ENCODE measurements at regions not wholly inside any gene's neighbourhood (a gene's known extent, or its start where the extent isn't known, plus 50 kb on each side); places are given as distances from the start of the nearest gene placed in this dataset.
"Not testable (repeated sequence)": the region's sequence is repeated elsewhere in the genome, so short reads cannot be mapped to it uniquely, and the experiment has no call there.

DNA sequence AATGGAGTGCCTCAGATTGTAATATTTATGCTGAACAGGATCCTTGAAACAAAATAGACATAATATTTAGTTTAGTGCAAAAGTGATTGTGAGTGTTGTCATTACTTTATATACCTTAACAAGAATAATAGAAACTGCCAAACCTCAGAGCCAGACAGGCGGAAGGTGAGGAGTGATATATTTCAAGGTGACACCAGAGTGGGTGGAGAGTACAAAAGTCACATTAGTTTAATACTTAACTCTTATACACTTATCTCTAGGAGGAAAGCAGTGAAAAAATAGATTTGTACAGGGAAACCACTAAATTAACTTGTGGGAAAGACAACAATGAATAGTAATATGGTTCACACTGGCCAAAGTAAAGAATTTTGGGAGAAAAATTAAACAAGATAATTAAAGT lies 342.8 kb upstream of the NDST4 start:
- no peak for DNase-seq (ENCODE audit: low read depth)
- no peak overlapping the region for H3K4me3 ChIP-seq (ENCODE audit: low read depth, low read length)
- TF ChIP-seq, protein P1, sequence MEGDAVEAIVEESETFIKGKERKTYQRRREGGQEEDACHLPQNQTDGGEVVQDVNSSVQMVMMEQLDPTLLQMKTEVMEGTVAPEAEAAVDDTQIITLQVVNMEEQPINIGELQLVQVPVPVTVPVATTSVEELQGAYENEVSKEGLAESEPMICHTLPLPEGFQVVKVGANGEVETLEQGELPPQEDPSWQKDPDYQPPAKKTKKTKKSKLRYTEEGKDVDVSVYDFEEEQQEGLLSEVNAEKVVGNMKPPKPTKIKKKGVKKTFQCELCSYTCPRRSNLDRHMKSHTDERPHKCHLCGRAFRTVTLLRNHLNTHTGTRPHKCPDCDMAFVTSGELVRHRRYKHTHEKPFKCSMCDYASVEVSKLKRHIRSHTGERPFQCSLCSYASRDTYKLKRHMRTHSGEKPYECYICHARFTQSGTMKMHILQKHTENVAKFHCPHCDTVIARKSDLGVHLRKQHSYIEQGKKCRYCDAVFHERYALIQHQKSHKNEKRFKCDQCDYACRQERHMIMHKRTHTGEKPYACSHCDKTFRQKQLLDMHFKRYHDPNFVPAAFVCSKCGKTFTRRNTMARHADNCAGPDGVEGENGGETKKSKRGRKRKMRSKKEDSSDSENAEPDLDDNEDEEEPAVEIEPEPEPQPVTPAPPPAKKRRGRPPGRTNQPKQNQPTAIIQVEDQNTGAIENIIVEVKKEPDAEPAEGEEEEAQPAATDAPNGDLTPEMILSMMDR (IDR thresholded peaks at IDR 0.05; ENCODE audit: control insufficient read depth, extremely low read depth, insufficient read depth), result no peak

DNA sequence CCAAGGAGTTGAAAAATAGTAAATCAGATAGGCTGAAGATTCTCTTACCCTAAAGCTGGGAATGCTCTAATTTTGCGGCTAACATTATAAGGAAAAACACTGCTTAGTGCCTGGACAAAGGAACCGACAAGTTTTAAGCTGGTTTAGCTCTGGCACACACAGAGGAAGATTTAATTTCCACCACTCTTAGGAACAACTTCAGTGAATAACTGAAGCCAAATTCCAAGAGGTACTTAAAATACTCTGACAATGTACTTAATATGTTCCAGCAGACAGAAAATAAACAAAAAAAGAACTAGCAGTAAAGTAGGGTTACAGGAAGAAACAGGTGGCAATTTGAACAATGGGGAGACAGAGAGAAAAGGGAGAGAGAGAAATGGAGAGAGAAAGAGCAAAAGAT lies 340.8 kb upstream of the NDST4 start:
- no peak for DNase-seq (ENCODE audit: low read depth)
- no peak overlapping the region for H3K4me3 ChIP-seq (ENCODE audit: low read depth, low read length)
- TF ChIP-seq, protein P1 (IDR thresholded peaks at IDR 0.05; ENCODE audit: control insufficient read depth, extremely low read depth, insufficient read depth), result no peak

DNA sequence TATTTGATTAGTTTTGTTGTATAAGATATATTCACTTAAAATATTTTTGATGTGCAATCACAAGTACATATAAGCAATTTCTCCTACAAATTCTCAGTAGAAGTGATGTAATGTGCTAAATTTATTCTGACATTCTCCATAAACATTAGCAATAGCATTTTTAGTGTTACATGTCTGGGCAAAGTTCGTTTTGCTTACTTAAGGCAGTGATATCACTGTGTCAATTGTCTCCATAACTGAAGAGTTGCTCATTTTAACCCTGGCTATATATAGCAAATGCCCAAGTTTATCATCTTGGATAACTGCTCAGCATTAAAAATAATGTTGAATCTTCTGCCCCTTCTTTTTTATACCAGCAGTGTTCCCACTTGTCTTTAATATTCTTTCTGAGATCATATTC lies 340.0 kb upstream of the NDST4 start:
- H3K4me3 ChIP-seq (ENCODE audit: low read depth, low read length), result no peak overlapping the region
- TF ChIP-seq, protein P1 (IDR thresholded peaks at IDR 0.05; ENCODE audit: control insufficient read depth, extremely low read depth, insufficient read depth), result no peak
- no peak for DNase-seq (ENCODE audit: low read depth)

DNA sequence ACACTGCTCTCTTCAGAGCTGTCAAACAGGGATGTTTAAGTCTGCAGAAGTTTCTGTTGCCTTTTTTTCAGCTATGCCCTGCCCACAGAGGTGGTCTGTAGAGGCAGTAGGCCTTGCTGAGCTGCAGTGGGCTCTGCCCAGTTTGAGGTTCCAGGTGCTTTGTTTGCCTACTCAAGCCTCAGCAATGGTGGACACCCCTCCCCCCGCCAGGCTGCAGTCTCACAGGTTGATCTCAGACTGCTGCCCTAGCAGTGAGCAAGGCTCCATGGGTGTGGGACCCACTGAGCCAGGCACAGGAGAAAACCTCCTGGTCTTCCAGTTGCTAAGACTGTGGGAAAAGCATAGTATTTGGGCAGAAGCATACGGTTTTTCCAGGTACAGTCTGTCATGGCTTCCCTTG lies 338.8 kb upstream of the NDST4 start:
- not testable (repeated sequence) for DNase-seq (ENCODE audit: low read depth); H3K4me3 ChIP-seq (ENCODE audit: low read depth, low read length)

DNA sequence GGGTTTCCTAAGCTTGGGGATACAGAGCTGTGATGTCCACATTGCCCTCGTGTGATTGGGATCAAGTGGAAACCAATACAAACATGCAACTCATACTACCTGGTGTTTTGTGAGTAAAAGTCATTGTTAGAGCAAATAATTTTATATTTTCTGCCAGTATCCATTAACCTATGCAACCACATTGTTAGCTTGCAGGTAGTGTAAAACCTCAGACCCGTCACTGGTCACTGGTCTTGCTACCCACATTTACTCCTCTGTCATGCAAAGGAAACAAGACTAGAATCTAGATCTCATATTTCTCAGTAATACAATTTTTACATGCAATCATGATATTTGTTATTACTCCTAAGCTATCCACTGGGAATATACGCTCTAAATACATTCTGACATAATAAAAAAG lies 324.3 kb upstream of the NDST4 start:
- no peak for DNase-seq (ENCODE audit: low read depth)
- TF ChIP-seq, protein P1 (IDR thresholded peaks at IDR 0.05; ENCODE audit: control insufficient read depth, extremely low read depth, insufficient read depth), result no peak
- H3K4me3 ChIP-seq (ENCODE audit: low read depth, low read length), result no peak overlapping the region

DNA sequence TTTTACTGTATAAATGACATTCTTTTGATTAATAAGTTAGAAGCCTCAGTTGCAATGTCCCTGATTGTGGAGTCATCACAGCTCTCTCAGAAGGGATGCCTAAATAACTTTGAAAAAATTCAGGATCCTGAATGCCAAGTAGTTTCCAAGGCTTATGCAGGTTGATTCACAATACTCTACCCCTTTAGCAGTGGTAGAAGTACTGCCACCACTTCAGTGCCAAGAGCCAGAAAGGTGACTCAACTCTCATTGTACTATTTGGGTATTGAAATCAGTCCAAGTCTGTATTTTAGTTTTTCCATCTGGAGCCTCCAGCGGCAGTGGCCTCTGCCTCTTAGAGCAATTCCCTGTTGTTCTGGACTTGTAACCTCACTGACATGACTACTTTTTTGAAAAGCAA lies 320.1 kb upstream of the NDST4 start:
- TF ChIP-seq, protein P1 (IDR thresholded peaks at IDR 0.05; ENCODE audit: control insufficient read depth, extremely low read depth, insufficient read depth), result no peak
- DNase-seq (ENCODE audit: low read depth), result no peak
- no peak overlapping the region for H3K4me3 ChIP-seq (ENCODE audit: low read depth, low read length)

DNA sequence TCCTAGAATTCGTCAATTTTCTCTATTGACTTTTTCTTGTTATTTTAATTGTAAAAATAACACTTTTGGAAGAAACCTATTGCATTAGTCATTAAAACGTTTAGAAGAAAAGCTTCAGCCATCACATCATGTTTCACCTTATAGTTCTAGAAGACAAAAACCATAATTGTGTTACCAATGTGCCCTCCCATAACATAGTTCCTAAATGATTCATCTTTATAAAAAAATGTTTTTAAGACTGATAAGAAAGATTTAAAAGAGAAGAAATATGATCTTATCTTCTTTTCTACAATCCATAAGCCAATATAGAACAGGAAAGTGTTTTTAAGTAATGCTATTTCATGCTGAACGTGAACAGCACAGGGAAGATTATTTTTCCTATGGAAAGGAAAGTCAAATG lies 316.6 kb upstream of the NDST4 start:
- TF ChIP-seq, protein P1 (IDR thresholded peaks at IDR 0.05; ENCODE audit: control insufficient read depth, extremely low read depth, insufficient read depth), result no peak
- no peak overlapping the region for H3K4me3 ChIP-seq (ENCODE audit: low read depth, low read length)
- no peak for DNase-seq (ENCODE audit: low read depth)

DNA sequence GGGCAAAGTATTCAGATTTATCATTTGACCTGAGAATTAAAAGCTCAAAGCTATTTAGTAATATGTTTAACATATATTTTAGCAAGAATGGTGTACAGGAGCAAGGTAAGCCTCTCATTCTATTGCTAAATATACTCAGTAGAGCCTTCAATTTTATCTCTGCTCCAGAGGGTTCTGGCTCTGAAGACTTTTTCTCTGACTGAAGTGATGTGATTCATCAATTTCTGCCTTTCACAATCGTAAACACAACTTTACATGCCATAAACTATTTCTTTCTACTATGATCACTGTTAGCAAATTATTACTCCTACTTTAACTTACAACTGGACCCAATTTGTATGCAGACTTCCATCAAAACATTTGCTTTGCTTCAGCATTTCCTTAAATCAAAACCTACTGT lies 315.0 kb upstream of the NDST4 start:
- H3K4me3 ChIP-seq (ENCODE audit: low read depth, low read length), result no peak overlapping the region
- TF ChIP-seq, protein P1 (IDR thresholded peaks at IDR 0.05; ENCODE audit: control insufficient read depth, extremely low read depth, insufficient read depth), result no peak
- no peak for DNase-seq (ENCODE audit: low read depth)

Data from LNCaP clone FGC (cell line).